HepG2 (cell line): ENCODE measurements at regions not wholly inside any gene's neighbourhood (a gene's known extent, or its start where the extent isn't known, plus 50 kb on each side); places are given as distances from the start of the nearest gene placed in this dataset.
A peak's percentile ranks its signal among the peaks of the same experiment; 100 is the strongest.

Source experiments
- ARID2 ChIP-seq: sonication (generic); formaldehyde crosslinking; IDR thresholded peaks from 2 replicates; pipeline ENCODE4 v1.8.1; 2022; ENCODE audit warnings: mild to moderate bottlenecking, missing genetic modification reagents, borderline replicate concordance
- ATF7 ChIP-seq, 2 experiments: fragments of 450-650 bp in 1 of 2; sonication (generic) in 1 of 2; formaldehyde crosslinking in 1 of 2; IDR thresholded peaks; 2 replicates each; pipeline versions ENCODE4 v1.4.0 to v1.6.1; 2016 to 2020; ENCODE audit warnings: antibody characterized with exemption in 1 of 2, mild to moderate bottlenecking in 1 of 2, missing genetic modification reagents in 1 of 2
- DMAP1 ChIP-seq: IDR thresholded peaks from 2 replicates; pipeline ENCODE4 v1.6.1; 2016
- DPF2 ChIP-seq: sonication (generic); formaldehyde crosslinking; IDR thresholded peaks from 2 replicates; pipeline ENCODE4 v1.4.0; 2020; ENCODE audit warnings: mild to moderate bottlenecking, low read depth, missing genetic modification reagents, borderline replicate concordance
- FOXJ3 ChIP-seq: sonication (generic); formaldehyde crosslinking; IDR thresholded peaks from 2 replicates; pipeline ENCODE4 v1.4.0; 2020; ENCODE audit warnings: missing genetic modification reagents, mild to moderate bottlenecking, borderline replicate concordance
- HOXD1 ChIP-seq: sonication (generic); formaldehyde crosslinking; IDR thresholded peaks from 2 replicates; pipeline ENCODE4 v1.5.0; 2020; ENCODE audit warnings: missing genetic modification reagents
- MAZ ChIP-seq, 2 experiments: sonication (generic) in 1 of 2; formaldehyde crosslinking in 1 of 2; IDR thresholded peaks; 2 replicates each; pipeline versions ENCODE4 v1.5.0 to v1.6.1; 2012 to 2020; ENCODE audit warnings: low read depth in 2 of 2, mild to moderate bottlenecking in 2 of 2, borderline replicate concordance in 1 of 2, improper control_type of control experiment in 1 of 2, low read length in 1 of 2, missing genetic modification reagents in 1 of 2, moderate library complexity in 1 of 2
- POLR2AphosphoS5 ChIP-seq: IDR thresholded peaks from 2 replicates; pipeline ENCODE4 v1.6.1; 2012; ENCODE audit warnings: low read depth, low read length
- SAFB2 ChIP-seq: sonication (generic); formaldehyde crosslinking; IDR thresholded peaks from 2 replicates; pipeline ENCODE4 v1.5.1; 2020; ENCODE audit warnings: missing genetic modification reagents, low read depth, mild to moderate bottlenecking, borderline replicate concordance
- SIN3B ChIP-seq: fragments of 150-350 bp; IDR thresholded peaks from 2 replicates; pipeline ENCODE4 v1.6.1; 2014; ENCODE audit warnings: low read length
- SMAD1 ChIP-seq: sonication (generic); formaldehyde crosslinking; IDR thresholded peaks from 2 replicates; pipeline ENCODE4 v1.4.0; 2020; ENCODE audit warnings: missing genetic modification reagents, low read depth, mild to moderate bottlenecking, borderline replicate concordance
- YEATS2 ChIP-seq: sonication (generic); formaldehyde crosslinking; IDR thresholded peaks from 2 replicates; pipeline ENCODE4 v1.4.0; 2020; ENCODE audit warnings: missing genetic modification reagents, borderline replicate concordance
- ZNF766 ChIP-seq: sonication (generic); formaldehyde crosslinking; IDR thresholded peaks from 2 replicates; pipeline ENCODE4 v1.5.0; 2020; ENCODE audit warnings: missing genetic modification reagents, borderline replicate concordance
- ZNF768 ChIP-seq: sonication (generic); formaldehyde crosslinking; IDR thresholded peaks from 2 replicates; pipeline ENCODE4 v1.4.0; 2020; ENCODE audit warnings: missing genetic modification reagents
- TF ChIP-seq, protein P1 (sequence below): sonication (generic); formaldehyde crosslinking; IDR thresholded peaks from 2 replicates; pipeline ENCODE4 v1.4.0; 2020; ENCODE audit warnings: mild to moderate bottlenecking, missing genetic modification reagents, borderline replicate concordance
- TF ChIP-seq, protein P2 (sequence below), 2 experiments: IDR thresholded peaks; 2 replicates each; pipeline ENCODE4 v1.6.1; 2011 to 2012; ENCODE audit warnings: low read length in 2 of 2, borderline replicate concordance in 1 of 2, low read depth in 1 of 2, mild to moderate bottlenecking in 1 of 2, moderate library complexity in 1 of 2
- TF ChIP-seq, protein P3 (sequence below): IDR thresholded peaks from 2 replicates; pipeline ENCODE4 v1.6.1; 2016; ENCODE audit warnings: low read depth
- TF ChIP-seq, protein P4 (sequence below): sonication (generic); formaldehyde crosslinking; IDR thresholded peaks from 2 replicates; pipeline ENCODE4 v1.4.0; 2020; ENCODE audit warnings: missing genetic modification reagents

DNA sequence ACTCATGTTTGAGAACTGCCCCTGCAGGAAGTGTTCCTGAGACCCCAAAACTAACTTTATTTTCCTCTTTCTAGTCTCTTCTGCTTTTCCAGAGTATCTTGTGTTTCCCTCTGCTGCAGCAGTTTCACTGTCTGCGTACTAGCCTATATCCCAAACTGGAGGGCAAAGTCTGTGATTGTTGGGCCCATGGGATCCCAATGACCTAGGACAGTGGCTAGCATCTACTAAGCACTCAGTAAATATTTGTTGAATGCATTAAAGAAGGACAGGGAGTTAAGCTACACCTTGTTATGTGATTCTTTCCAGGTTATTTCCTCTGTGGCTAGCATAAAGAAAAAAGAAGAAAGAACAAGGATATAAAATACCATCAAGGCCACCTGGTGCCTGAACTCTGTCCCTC is 210.6 kb upstream of the PHYHIPL start (continued):
- TF ChIP-seq, protein P1, sequence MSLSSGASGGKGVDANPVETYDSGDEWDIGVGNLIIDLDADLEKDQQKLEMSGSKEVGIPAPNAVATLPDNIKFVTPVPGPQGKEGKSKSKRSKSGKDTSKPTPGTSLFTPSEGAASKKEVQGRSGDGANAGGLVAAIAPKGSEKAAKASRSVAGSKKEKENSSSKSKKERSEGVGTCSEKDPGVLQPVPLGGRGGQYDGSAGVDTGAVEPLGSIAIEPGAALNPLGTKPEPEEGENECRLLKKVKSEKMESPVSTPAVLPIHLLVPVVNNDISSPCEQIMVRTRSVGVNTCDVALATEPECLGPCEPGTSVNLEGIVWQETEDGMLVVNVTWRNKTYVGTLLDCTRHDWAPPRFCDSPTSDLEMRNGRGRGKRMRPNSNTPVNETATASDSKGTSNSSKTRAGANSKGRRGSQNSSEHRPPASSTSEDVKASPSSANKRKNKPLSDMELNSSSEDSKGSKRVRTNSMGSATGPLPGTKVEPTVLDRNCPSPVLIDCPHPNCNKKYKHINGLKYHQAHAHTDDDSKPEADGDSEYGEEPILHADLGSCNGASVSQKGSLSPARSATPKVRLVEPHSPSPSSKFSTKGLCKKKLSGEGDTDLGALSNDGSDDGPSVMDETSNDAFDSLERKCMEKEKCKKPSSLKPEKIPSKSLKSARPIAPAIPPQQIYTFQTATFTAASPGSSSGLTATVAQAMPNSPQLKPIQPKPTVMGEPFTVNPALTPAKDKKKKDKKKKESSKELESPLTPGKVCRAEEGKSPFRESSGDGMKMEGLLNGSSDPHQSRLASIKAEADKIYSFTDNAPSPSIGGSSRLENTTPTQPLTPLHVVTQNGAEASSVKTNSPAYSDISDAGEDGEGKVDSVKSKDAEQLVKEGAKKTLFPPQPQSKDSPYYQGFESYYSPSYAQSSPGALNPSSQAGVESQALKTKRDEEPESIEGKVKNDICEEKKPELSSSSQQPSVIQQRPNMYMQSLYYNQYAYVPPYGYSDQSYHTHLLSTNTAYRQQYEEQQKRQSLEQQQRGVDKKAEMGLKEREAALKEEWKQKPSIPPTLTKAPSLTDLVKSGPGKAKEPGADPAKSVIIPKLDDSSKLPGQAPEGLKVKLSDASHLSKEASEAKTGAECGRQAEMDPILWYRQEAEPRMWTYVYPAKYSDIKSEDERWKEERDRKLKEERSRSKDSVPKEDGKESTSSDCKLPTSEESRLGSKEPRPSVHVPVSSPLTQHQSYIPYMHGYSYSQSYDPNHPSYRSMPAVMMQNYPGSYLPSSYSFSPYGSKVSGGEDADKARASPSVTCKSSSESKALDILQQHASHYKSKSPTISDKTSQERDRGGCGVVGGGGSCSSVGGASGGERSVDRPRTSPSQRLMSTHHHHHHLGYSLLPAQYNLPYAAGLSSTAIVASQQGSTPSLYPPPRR (CRISPR knock-in tag) = peak; percentile 75; the same call in 1 of the 2 replicates
- TF ChIP-seq, protein P2, sequence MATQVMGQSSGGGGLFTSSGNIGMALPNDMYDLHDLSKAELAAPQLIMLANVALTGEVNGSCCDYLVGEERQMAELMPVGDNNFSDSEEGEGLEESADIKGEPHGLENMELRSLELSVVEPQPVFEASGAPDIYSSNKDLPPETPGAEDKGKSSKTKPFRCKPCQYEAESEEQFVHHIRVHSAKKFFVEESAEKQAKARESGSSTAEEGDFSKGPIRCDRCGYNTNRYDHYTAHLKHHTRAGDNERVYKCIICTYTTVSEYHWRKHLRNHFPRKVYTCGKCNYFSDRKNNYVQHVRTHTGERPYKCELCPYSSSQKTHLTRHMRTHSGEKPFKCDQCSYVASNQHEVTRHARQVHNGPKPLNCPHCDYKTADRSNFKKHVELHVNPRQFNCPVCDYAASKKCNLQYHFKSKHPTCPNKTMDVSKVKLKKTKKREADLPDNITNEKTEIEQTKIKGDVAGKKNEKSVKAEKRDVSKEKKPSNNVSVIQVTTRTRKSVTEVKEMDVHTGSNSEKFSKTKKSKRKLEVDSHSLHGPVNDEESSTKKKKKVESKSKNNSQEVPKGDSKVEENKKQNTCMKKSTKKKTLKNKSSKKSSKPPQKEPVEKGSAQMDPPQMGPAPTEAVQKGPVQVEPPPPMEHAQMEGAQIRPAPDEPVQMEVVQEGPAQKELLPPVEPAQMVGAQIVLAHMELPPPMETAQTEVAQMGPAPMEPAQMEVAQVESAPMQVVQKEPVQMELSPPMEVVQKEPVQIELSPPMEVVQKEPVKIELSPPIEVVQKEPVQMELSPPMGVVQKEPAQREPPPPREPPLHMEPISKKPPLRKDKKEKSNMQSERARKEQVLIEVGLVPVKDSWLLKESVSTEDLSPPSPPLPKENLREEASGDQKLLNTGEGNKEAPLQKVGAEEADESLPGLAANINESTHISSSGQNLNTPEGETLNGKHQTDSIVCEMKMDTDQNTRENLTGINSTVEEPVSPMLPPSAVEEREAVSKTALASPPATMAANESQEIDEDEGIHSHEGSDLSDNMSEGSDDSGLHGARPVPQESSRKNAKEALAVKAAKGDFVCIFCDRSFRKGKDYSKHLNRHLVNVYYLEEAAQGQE (IDR thresholded peaks at IDR 0.05; ENCODE audit: borderline replicate concordance in 1 of 2, low read depth in 1 of 2, low read length in 2 of 2) = no peak
- TF ChIP-seq, protein P3, sequence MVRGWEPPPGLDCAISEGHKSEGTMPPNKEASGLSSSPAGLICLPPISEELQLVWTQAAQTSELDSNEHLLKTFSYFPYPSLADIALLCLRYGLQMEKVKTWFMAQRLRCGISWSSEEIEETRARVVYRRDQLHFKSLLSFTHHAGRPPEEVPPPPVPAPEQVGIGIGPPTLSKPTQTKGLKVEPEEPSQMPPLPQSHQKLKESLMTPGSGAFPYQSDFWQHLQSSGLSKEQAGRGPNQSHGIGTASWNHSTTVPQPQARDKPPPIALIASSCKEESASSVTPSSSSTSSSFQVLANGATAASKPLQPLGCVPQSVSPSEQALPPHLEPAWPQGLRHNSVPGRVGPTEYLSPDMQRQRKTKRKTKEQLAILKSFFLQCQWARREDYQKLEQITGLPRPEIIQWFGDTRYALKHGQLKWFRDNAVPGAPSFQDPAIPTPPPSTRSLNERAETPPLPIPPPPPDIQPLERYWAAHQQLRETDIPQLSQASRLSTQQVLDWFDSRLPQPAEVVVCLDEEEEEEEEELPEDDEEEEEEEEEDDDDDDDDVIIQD (CRISPR knock-in tag) = 0 out of 2 replicates have a peak, but pooled peaks have one; percentile 60
- TF ChIP-seq ZNF768 = no peak
- TF ChIP-seq SAFB2 (CRISPR knock-in tag) = no peak
- no peak; the same call in 1 of the 2 replicates for TF ChIP-seq FOXJ3
- TF ChIP-seq POLR2AphosphoS5 = no peak
- no peak for TF ChIP-seq SMAD1
- TF ChIP-seq YEATS2 = no peak
- TF ChIP-seq ZNF766 (CRISPR knock-in tag) = no peak
- no peak; the same call in 1 of the 2 replicates for TF ChIP-seq DPF2 (CRISPR knock-in tag)
- TF ChIP-seq DMAP1 (CRISPR knock-in tag) = no peak
- TF ChIP-seq SIN3B = no peak
- no peak for TF ChIP-seq ARID2
- TF ChIP-seq MAZ (IDR thresholded peaks at IDR 0.05; ENCODE audit: borderline replicate concordance, low read depth, low read length) = no peak
- TF ChIP-seq MAZ (CRISPR knock-in tag; IDR thresholded peaks at IDR 0.05; ENCODE audit: low read depth) = no peak
- TF ChIP-seq HOXD1 = no peak
- TF ChIP-seq, protein P4, sequence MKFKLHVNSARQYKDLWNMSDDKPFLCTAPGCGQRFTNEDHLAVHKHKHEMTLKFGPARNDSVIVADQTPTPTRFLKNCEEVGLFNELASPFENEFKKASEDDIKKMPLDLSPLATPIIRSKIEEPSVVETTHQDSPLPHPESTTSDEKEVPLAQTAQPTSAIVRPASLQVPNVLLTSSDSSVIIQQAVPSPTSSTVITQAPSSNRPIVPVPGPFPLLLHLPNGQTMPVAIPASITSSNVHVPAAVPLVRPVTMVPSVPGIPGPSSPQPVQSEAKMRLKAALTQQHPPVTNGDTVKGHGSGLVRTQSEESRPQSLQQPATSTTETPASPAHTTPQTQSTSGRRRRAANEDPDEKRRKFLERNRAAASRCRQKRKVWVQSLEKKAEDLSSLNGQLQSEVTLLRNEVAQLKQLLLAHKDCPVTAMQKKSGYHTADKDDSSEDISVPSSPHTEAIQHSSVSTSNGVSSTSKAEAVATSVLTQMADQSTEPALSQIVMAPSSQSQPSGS (CRISPR knock-in tag) = 0 out of 2 replicates have a peak, but pooled peaks have one; percentile 51
- TF ChIP-seq ATF7 (IDR thresholded peaks at IDR 0.05) = no peak
- TF ChIP-seq ATF7 (CRISPR knock-in tag; IDR thresholded peaks at IDR 0.05) = no peak
